HG03520 (cell line): ENCODE measurements at regions not wholly inside any gene's neighbourhood (a gene's known extent, or its start where the extent isn't known, plus 50 kb on each side); places are given as distances from the start of the nearest gene placed in this dataset.

Experiments used
- ATAC-seq: cut with Tn5 transposase; IDR thresholded peaks from one replicate; pipeline ENCODE4 v1.9.1; 2021; ENCODE audit warnings: mild to moderate bottlenecking, moderate library complexity; ENCODE audit not compliant: unreplicated experiment

- ATAC-seq, result no peak
These were observed 551.1 kb downstream of the BCL11A start for GRCh38 chr2:60002183-60002867.

- no peak for ATAC-seq
These were observed 552.8 kb downstream of the BCL11A start for GRCh38 chr2:60000686-60001085.

GRCh38 chr2:59998324-59998723 is 555.1 kb downstream of the BCL11A start:
- ATAC-seq, result no peak

GRCh38 chr2:59997371-59997770 is 556.1 kb downstream of the BCL11A start:
- ATAC-seq, result no peak

GRCh38 chr2:59996855-59997254 is 556.6 kb downstream of the BCL11A start:
- no peak for ATAC-seq

- ATAC-seq, result no peak
These were observed 559.7 kb downstream of the BCL11A start for GRCh38 chr2:59993726-59994125.

- no peak for ATAC-seq
These were observed 565.1 kb downstream of the BCL11A start for GRCh38 chr2:59988341-59988740.

GRCh38 chr2:59986511-59986910 is 566.9 kb downstream of the BCL11A start:
- ATAC-seq, result no peak

- no peak for ATAC-seq
These were observed 567.5 kb downstream of the BCL11A start for GRCh38 chr2:59985923-59986322.

- no peak for ATAC-seq
These were observed 579.2 kb downstream of the BCL11A start for GRCh38 chr2:59974051-59974766.

- no peak for ATAC-seq
These were observed 584.3 kb downstream of the BCL11A start for GRCh38 chr2:59969161-59969560.

- ATAC-seq, result no peak
These were observed 585.0 kb downstream of the BCL11A start for GRCh38 chr2:59968441-59968840.

- no peak for ATAC-seq
These were observed 585.8 kb downstream of the BCL11A start for GRCh38 chr2:59967691-59968090.

GRCh38 chr2:59963157-59963556 is 590.3 kb downstream of the BCL11A start:
- no peak for ATAC-seq

- no peak for ATAC-seq
These were observed 591.7 kb downstream of the BCL11A start for GRCh38 chr2:59961746-59962145.

- ATAC-seq, result no peak
These were observed 593.5 kb downstream of the BCL11A start for GRCh38 chr2:59959944-59960343.

- no peak for ATAC-seq
These were observed 596.0 kb downstream of the BCL11A start for GRCh38 chr2:59957504-59957903.

GRCh38 chr2:59956981-59957380 is 596.5 kb downstream of the BCL11A start:
- no peak for ATAC-seq

- ATAC-seq, result no peak
These were observed 605.4 kb downstream of the BCL11A start for GRCh38 chr2:59947917-59948541.

- ATAC-seq, result no peak
These were observed 606.2 kb downstream of the BCL11A start for GRCh38 chr2:59947209-59947608.

GRCh38 chr2:59939236-59939635 is 614.2 kb downstream of the BCL11A start:
- no peak for ATAC-seq

GRCh38 chr2:59938181-59938580 is 615.3 kb downstream of the BCL11A start:
- ATAC-seq, result no peak
